NCI-H510A treated with DMSO at 0.1 percent for 48 hours (cell line): ENCODE measurements at regions not wholly inside any gene's neighbourhood (a gene's known extent, or its start where the extent isn't known, plus 50 kb on each side); places are given as distances from the start of the nearest gene placed in this dataset.

Experiments
- DNase-seq: peaks from one replicate; lab custom pipeline; 2025; lab: John Stamatoyannopoulos, UW

DNA sequence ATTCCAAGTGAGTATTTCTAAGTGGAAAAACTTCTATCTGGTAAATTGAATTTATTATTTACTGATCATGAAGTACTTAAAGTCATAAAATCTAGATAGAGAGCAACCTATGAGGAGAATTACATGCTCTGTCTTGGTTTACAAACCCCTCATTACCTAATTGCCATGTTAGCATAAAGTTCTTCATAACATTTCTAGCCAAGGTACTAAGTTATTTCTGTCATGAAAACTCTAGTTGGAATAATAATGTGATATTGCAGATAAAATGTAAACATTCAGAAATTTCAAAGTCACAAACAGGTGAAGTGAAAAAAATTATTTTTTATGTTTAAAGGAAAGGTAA is 228.6 kb downstream of the TTLL7 start:
- no peak for DNase-seq

- no peak for DNase-seq
These were observed 229.2 kb downstream of the TTLL7 start for GRCh38 chr1:83769594-83770318.

DNA sequence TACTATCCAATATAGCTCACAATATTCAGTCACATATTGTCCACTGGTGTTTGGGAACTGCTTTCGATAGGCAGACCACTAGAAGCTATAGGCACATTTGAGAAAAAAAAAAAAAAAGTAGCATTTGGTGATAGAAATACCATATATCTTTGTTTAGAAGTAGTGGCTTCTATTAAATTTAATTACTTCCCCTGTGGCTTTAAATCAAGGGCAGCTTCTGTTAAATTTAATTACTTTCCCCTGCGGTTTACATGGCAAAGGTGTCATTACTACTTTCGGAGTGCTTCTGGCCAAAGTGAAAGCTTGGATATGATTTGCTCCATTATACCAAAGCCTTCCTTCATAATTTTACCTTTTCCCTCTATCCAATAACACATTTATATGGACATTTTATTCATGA is 229.9 kb downstream of the TTLL7 start:
- no peak for DNase-seq

GRCh38 chr1:83766241-83766691 is 232.7 kb downstream of the TTLL7 start:
- no peak for DNase-seq

- no peak for DNase-seq
These were observed 233.8 kb downstream of the TTLL7 start for GRCh38 chr1:83765125-83765524.

DNA sequence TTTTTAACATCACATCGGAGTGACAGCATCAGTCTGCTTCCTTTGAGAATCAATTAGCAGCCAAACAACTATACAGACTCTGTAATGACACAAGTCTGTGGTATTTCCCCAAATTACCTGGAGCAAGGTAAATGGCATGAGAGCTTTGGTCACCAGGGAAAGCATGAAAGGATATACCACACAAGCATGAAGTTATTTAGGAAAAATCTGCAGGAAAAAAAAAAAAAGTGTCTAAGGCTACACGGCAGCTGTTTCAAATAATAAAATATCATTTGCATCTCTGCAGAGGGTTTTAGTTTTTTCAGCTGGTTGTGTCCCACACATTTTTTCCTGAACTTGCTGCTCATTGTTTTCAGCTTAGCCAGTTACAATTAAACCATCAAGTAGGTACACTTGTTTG is 234.7 kb downstream of the TTLL7 start:
- DNase-seq: no peak

- no peak for DNase-seq
These were observed 235.4 kb downstream of the TTLL7 start for GRCh38 chr1:83763361-83764095.

DNA sequence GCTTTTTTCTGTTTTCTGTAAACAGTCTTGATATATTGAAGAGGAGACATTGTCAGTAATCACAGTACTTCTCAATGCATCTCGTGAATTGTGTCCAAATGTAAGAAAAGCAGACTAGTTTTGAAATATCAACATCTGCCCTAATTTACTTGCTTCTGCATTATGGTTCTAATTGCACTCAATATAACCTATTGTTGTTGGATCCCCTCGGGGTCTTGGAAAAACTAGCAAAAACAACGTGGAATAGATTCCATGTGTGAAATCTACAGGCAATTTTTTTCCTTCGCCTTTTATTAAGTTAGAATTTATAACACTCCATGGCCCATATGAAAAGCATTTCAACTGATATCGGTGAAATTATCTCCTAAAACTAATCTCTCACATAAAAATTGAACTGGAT is 236.5 kb downstream of the TTLL7 start:
- DNase-seq: no peak

- DNase-seq: no peak
These were observed 236.9 kb downstream of the TTLL7 start for GRCh38 chr1:83762039-83762365.

DNA sequence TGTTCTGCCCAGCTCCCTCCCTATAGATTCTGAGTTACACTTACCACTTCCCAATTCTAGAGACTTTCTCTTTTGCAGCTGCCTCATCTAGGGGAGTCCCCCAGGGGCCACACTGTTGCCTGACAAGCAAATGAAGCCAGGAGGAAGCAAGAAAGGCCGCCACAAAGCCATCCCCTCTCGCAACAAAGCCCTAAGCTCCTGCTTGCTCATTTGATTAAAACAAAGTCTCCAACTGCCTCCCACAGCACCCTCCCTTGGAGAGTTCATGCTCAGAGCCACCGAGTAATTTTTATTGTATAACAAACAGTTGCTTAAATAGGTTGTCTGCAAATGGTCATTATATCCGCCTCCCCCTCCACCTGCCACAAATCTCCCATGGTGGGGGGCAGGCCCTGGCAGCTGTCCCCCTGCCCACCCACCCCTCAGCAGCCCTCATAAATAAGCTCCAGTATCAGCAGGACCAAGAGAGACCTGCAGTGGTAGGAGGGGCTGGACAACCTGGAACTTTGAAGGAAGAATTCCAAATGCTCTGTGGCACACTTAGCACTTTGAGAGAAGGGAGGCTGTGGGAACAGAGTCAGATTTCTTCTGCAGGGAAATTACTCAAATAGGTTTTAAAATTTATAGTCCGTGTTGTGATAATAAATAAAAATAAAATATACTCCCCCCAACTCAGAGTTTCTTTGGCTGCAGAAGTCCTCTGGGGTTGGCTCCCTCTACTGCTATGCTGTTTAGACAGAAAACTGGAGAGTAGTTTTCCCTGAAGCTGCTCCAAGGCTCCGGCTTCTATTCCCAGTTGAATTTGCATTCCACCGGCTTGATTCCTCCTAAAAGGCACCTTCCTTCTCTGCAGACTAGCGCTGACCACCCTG is 237.5 kb downstream of the TTLL7 start:
- no peak for DNase-seq

- no peak for DNase-seq
These were observed 238.5 kb downstream of the TTLL7 start for GRCh38 chr1:83760226-83761021.

GRCh38 chr1:83756984-83757717 is 241.8 kb downstream of the TTLL7 start:
- DNase-seq: no peak

- DNase-seq: no peak
These were observed 247.3 kb downstream of the TTLL7 start for GRCh38 chr1:83751602-83752001.

GRCh38 chr1:83750201-83750600 is 248.7 kb downstream of the TTLL7 start:
- DNase-seq: no peak

- no peak for DNase-seq
These were observed 251.0 kb downstream of the TTLL7 start for GRCh38 chr1:83747853-83748482.

DNA sequence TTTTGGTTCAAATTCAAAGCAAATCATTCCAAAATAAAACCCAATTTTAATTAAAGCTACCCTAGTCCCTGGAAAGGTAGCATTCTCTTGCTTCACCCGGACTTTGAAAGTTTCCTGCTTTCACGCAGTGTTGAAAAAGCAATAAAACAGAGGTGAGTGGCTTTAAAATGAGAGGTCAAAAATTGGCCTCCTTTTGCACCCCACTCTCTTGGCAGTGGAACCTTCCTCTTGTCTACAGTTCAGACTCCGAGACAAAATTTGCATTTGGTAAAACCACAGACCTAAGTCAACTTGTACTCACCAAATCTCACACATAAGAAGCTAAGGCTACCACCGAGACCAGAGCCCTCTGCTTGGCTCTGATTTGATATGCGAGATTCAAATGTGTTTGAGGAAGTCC is 252.7 kb downstream of the TTLL7 start:
- no peak for DNase-seq

- DNase-seq: no peak
These were observed 256.5 kb downstream of the TTLL7 start for GRCh38 chr1:83742446-83742845.

GRCh38 chr1:83741770-83742169 is 257.2 kb downstream of the TTLL7 start:
- DNase-seq: no peak

DNA sequence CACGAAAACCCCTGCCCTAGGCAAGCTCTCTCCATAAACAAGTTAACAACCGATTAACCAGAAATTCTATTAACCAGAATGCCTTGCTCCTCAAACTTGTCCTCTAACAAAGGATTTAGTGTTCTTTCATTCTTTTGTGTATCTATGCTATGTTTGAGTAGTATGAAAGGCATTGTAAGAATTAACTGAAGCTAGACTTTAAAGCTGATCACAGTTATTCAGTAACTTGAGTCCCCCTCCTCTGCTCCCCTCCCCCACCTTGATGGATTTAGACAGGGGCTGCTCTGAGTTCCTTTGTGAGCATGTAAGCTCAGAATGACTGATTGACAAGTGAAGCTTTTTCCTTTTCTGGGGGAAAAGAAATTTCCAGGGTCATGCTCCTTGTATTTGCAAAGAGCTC is 257.6 kb downstream of the TTLL7 start:
- no peak for DNase-seq

GRCh38 chr1:83735526-83735925 is 263.4 kb downstream of the TTLL7 start:
- DNase-seq: no peak

DNA sequence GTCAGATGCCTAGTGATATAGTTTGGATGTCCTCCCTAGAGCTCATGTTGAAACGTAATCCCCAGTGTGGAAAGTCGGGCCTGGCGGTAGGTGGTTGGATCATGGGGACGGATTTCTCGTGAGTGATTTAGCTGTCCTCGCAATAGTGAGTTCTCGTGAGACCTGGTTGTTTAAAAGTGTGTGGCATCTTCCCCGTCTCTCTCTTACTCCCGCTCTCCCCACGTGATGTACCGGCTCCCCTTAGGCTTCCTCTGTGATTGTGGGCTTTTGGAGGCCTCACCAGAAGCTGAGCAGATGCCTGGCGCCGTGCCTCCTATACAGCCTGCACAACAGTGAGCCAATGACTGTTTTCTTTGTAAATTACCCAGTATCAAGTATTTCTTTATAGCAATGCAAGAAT is 264.5 kb downstream of the TTLL7 start:
- no peak for DNase-seq
